GM12878 (cell line): ENCODE measurements at regions not wholly inside any gene's neighbourhood (a gene's known extent, or its start where the extent isn't known, plus 50 kb on each side); places are given as distances from the start of the nearest gene placed in this dataset.

Experiments used
- BMI1 ChIP-seq: fragments of 450-650 bp; IDR thresholded peaks from 2 replicates; pipeline ENCODE4 v1.6.1; 2016; ENCODE audit warnings: mild to moderate bottlenecking, moderate library complexity, borderline replicate concordance
- NFYB ChIP-seq: IDR thresholded peaks from 2 replicates; pipeline ENCODE4 v1.6.1; 2011; ENCODE audit warnings: low read depth, mild to moderate bottlenecking, low read length, improper control_type of control experiment, moderate library complexity; ENCODE audit not compliant: insufficient read depth
- TF ChIP-seq, protein P1 (sequence below): fragments of 450-650 bp; IDR thresholded peaks from 2 replicates; pipeline ENCODE4 v1.6.1; 2018; ENCODE audit warnings: mild to moderate bottlenecking, low read depth, moderate library complexity; ENCODE audit not compliant: partially characterized antibody
- TF ChIP-seq, protein P2 (sequence below): fragments of 450-650 bp; IDR thresholded peaks from 2 replicates; pipeline ENCODE4 v1.6.1; 2017; ENCODE audit warnings: mild to moderate bottlenecking, moderate library complexity
- TF ChIP-seq, protein P3 (sequence below): fragments of 450-650 bp; IDR thresholded peaks from 2 replicates; pipeline ENCODE4 v1.6.1; 2017; ENCODE audit warnings: antibody characterized with exemption, mild to moderate bottlenecking, moderate library complexity

DNA sequence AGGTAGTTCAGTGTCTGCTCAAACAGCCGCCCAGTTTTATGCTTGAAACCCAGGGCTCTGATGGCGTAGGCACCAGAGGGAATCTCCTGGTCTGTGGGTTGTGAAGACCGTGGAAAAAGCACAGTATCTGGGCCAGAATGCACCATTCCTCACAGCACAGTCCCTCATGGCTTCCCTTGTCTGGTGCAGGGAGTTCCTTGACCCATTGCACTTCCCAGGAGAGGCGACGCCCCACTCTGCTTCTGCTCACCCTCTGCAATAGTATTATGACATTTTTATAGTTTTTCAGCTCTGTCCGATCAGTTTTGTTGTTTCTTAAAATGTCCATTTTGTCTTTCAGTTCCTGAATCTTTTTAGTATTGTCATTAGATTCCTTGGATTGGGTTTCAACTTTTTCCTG is 343.5 kb downstream of the EDEM1 start (continued):
- TF ChIP-seq, protein P1, sequence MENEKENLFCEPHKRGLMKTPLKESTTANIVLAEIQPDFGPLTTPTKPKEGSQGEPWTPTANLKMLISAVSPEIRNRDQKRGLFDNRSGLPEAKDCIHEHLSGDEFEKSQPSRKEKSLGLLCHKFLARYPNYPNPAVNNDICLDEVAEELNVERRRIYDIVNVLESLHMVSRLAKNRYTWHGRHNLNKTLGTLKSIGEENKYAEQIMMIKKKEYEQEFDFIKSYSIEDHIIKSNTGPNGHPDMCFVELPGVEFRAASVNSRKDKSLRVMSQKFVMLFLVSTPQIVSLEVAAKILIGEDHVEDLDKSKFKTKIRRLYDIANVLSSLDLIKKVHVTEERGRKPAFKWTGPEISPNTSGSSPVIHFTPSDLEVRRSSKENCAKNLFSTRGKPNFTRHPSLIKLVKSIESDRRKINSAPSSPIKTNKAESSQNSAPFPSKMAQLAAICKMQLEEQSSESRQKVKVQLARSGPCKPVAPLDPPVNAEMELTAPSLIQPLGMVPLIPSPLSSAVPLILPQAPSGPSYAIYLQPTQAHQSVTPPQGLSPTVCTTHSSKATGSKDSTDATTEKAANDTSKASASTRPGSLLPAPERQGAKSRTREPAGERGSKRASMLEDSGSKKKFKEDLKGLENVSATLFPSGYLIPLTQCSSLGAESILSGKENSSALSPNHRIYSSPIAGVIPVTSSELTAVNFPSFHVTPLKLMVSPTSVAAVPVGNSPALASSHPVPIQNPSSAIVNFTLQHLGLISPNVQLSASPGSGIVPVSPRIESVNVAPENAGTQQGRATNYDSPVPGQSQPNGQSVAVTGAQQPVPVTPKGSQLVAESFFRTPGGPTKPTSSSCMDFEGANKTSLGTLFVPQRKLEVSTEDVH = no peak
- TF ChIP-seq, protein P2, sequence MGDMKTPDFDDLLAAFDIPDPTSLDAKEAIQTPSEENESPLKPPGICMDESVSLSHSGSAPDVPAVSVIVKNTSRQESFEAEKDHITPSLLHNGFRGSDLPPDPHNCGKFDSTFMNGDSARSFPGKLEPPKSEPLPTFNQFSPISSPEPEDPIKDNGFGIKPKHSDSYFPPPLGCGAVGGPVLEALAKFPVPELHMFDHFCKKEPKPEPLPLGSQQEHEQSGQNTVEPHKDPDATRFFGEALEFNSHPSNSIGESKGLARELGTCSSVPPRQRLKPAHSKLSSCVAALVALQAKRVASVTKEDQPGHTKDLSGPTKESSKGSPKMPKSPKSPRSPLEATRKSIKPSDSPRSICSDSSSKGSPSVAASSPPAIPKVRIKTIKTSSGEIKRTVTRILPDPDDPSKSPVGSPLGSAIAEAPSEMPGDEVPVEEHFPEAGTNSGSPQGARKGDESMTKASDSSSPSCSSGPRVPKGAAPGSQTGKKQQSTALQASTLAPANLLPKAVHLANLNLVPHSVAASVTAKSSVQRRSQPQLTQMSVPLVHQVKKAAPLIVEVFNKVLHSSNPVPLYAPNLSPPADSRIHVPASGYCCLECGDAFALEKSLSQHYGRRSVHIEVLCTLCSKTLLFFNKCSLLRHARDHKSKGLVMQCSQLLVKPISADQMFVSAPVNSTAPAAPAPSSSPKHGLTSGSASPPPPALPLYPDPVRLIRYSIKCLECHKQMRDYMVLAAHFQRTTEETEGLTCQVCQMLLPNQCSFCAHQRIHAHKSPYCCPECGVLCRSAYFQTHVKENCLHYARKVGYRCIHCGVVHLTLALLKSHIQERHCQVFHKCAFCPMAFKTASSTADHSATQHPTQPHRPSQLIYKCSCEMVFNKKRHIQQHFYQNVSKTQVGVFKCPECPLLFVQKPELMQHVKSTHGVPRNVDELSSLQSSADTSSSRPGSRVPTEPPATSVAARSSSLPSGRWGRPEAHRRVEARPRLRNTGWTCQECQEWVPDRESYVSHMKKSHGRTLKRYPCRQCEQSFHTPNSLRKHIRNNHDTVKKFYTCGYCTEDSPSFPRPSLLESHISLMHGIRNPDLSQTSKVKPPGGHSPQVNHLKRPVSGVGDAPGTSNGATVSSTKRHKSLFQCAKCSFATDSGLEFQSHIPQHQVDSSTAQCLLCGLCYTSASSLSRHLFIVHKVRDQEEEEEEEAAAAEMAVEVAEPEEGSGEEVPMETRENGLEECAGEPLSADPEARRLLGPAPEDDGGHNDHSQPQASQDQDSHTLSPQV = no peak
- no peak for TF ChIP-seq NFYB
- TF ChIP-seq, protein P3, sequence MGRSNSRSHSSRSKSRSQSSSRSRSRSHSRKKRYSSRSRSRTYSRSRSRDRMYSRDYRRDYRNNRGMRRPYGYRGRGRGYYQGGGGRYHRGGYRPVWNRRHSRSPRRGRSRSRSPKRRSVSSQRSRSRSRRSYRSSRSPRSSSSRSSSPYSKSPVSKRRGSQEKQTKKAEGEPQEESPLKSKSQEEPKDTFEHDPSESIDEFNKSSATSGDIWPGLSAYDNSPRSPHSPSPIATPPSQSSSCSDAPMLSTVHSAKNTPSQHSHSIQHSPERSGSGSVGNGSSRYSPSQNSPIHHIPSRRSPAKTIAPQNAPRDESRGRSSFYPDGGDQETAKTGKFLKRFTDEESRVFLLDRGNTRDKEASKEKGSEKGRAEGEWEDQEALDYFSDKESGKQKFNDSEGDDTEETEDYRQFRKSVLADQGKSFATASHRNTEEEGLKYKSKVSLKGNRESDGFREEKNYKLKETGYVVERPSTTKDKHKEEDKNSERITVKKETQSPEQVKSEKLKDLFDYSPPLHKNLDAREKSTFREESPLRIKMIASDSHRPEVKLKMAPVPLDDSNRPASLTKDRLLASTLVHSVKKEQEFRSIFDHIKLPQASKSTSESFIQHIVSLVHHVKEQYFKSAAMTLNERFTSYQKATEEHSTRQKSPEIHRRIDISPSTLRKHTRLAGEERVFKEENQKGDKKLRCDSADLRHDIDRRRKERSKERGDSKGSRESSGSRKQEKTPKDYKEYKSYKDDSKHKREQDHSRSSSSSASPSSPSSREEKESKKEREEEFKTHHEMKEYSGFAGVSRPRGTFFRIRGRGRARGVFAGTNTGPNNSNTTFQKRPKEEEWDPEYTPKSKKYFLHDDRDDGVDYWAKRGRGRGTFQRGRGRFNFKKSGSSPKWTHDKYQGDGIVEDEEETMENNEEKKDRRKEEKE = no peak
- TF ChIP-seq BMI1 = no peak
